ENCODE measurements at regions not wholly inside any gene's neighbourhood (a gene's known extent, or its start where the extent isn't known, plus 50 kb on each side); places are given as distances from the start of the nearest gene placed in this dataset.

GRCh38 chr20:48349656-48350055 lies 478.1 kb downstream of the PREX1 start:
- no peaks in the 10 kb centered on the region for H3K79me2 ChIP-seq (ENCODE audit: control insufficient read depth, insufficient read depth, low read length, poor library complexity)
- no CpG with 5 or more reads among the region's 4 CpGs for WGBS (ENCODE audit: extremely low coverage, insufficient coverage, insufficient read length)
- no peaks in the 10 kb centered on the region for H3K79me1 ChIP-seq (ENCODE audit: low read length)
- H3K14ac ChIP-seq (ENCODE audit: low read length) = no peak overlapping the region
- no peak overlapping the region for H4K12ac ChIP-seq (ENCODE audit: low read depth, low read length)
- no peak overlapping the region for H4K8ac ChIP-seq (ENCODE audit: low read depth, low read length)
- no peak overlapping the region for H4K91ac ChIP-seq (ENCODE audit: low read depth, low read length)
- no peak overlapping the region for H3K23ac ChIP-seq (ENCODE audit: low read length)
- H2BK120ac ChIP-seq (ENCODE audit: insufficient read depth, low read length, poor library complexity) = no peak overlapping the region
- H3K4ac ChIP-seq (ENCODE audit: low read depth, low read length) = no peak overlapping the region
- no peak overlapping the region for H3K4me2 ChIP-seq (ENCODE audit: low read length)
- H3K4me3 ChIP-seq (ENCODE audit: low read depth, low read length) = no peak overlapping the region
- H3K27ac ChIP-seq (ENCODE audit: low read depth, low read length) = no peak overlapping the region
- no peak overlapping the region for H2AFZ ChIP-seq (ENCODE audit: insufficient read depth, low read length, poor library complexity)
- no peaks in the 10 kb centered on the region for H3K36me3 ChIP-seq (ENCODE audit: control insufficient read depth in 1 of 2, insufficient read depth in 2 of 2, low read length in 2 of 2)
- H3K4me1 ChIP-seq (ENCODE audit: control insufficient read depth in 1 of 2, insufficient read depth in 2 of 2, low read length in 2 of 2) = no peaks in the 10 kb centered on the region
- no peaks in the 10 kb centered on the region for H3K27me3 ChIP-seq (ENCODE audit: insufficient read depth, low read length)
- no peak overlapping the region for H2AK5ac ChIP-seq (ENCODE audit: low read length)
- DNase-seq = no peak
- no peak overlapping the region for H3K9ac ChIP-seq (ENCODE audit: low read length)
- H3K18ac ChIP-seq (ENCODE audit: low read length) = no peak overlapping the region
- peaks cover 3% of the 10 kb centered on the region for H3K9me3 ChIP-seq (ENCODE audit: insufficient read depth, low read depth, low read length)
- H2BK12ac ChIP-seq (ENCODE audit: low read length) = no peak overlapping the region
- H2BK5ac ChIP-seq (ENCODE audit: low read depth, low read length, poor library complexity) = no peak overlapping the region

GRCh38 chr20:48348022-48348421 lies 479.8 kb downstream of the PREX1 start:
- Histone ChIP-seq H2AK5ac (ENCODE audit: low read length) (no peak overlapping the region), H3K36me3 (ENCODE audit: control insufficient read depth in 1 of 2, insufficient read depth in 2 of 2, low read length in 2 of 2) (no peaks in the 10 kb centered on the region), H3K4ac (ENCODE audit: low read depth, low read length) (no peak overlapping the region), H4K8ac (ENCODE audit: low read depth, low read length) (no peak overlapping the region), H3K27me3 (ENCODE audit: insufficient read depth, low read length) (no peaks in the 10 kb centered on the region), H2BK12ac (ENCODE audit: low read length) (no peak overlapping the region), H3K4me3 (ENCODE audit: low read depth, low read length) (no peak overlapping the region), H4K12ac (ENCODE audit: low read depth, low read length) (no peak overlapping the region), H2BK120ac (ENCODE audit: insufficient read depth, low read length, poor library complexity) (no peak overlapping the region), H2BK5ac (ENCODE audit: low read depth, low read length, poor library complexity) (no peak overlapping the region), H3K14ac (ENCODE audit: low read length) (no peak overlapping the region), H3K4me2 (ENCODE audit: low read length) (no peak overlapping the region), H3K27ac (ENCODE audit: low read depth, low read length) (no peak overlapping the region), H3K79me2 (ENCODE audit: control insufficient read depth, insufficient read depth, low read length, poor library complexity) (no peaks in the 10 kb centered on the region), H3K9me3 (ENCODE audit: insufficient read depth, low read depth, low read length) (peaks cover 3% of the 10 kb centered on the region), H3K23ac (ENCODE audit: low read length) (no peak overlapping the region), H3K18ac (ENCODE audit: low read length) (no peak overlapping the region), H3K9ac (ENCODE audit: low read length) (no peak overlapping the region), H3K79me1 (ENCODE audit: low read length) (no peaks in the 10 kb centered on the region), H3K4me1 (ENCODE audit: control insufficient read depth in 1 of 2, insufficient read depth in 2 of 2, low read length in 2 of 2) (no peaks in the 10 kb centered on the region), H2AFZ (ENCODE audit: insufficient read depth, low read length, poor library complexity) (no peak overlapping the region), H4K91ac (ENCODE audit: low read depth, low read length) (no peak overlapping the region)
- DNase-seq = no peak
- WGBS (ENCODE audit: extremely low coverage, insufficient coverage, insufficient read length) = no CpG with 5 or more reads among the region's 3 CpGs

- Histone ChIP-seq H4K12ac (ENCODE audit: low read depth, low read length) (no peak overlapping the region), H4K91ac (ENCODE audit: low read depth, low read length) (no peak overlapping the region), H2AFZ (ENCODE audit: insufficient read depth, low read length, poor library complexity) (no peak overlapping the region), H2BK5ac (ENCODE audit: low read depth, low read length, poor library complexity) (no peak overlapping the region), H3K9me3 (ENCODE audit: insufficient read depth, low read depth, low read length) (no peaks in the 10 kb centered on the region), H3K4me1 (ENCODE audit: control insufficient read depth in 1 of 2, insufficient read depth in 2 of 2, low read length in 2 of 2) (peaks cover 0 to 2% of the 10 kb centered on the region in 2 experiments), H3K79me2 (ENCODE audit: control insufficient read depth, insufficient read depth, low read length, poor library complexity) (no peaks in the 10 kb centered on the region), H3K14ac (ENCODE audit: low read length) (no peak overlapping the region), H3K18ac (ENCODE audit: low read length) (no peak overlapping the region), H3K23ac (ENCODE audit: low read length) (no peak overlapping the region), H3K27ac (ENCODE audit: low read depth, low read length) (no peak overlapping the region), H3K36me3 (ENCODE audit: control insufficient read depth in 1 of 2, insufficient read depth in 2 of 2, low read length in 2 of 2) (no peaks in the 10 kb centered on the region), H2AK5ac (ENCODE audit: low read length) (no peak overlapping the region), H3K27me3 (ENCODE audit: insufficient read depth, low read length) (no peaks in the 10 kb centered on the region), H2BK120ac (ENCODE audit: insufficient read depth, low read length, poor library complexity) (no peak overlapping the region), H3K4ac (ENCODE audit: low read depth, low read length) (no peak overlapping the region), H2BK12ac (ENCODE audit: low read length) (no peak overlapping the region), H3K4me3 (ENCODE audit: low read depth, low read length) (no peak overlapping the region), H3K4me2 (ENCODE audit: low read length) (no peak overlapping the region), H3K9ac (ENCODE audit: low read length) (no peak overlapping the region), H3K79me1 (ENCODE audit: low read length) (no peaks in the 10 kb centered on the region), H4K8ac (ENCODE audit: low read depth, low read length) (no peak overlapping the region)
- no CpG with 5 or more reads among the region's 28 CpGs for WGBS (ENCODE audit: extremely low coverage, insufficient coverage, insufficient read length)
- no peak for DNase-seq
Observed at GRCh38 chr20:48342822-48343513, 484.8 kb downstream of the PREX1 start.

- Histone ChIP-seq H2AFZ (ENCODE audit: insufficient read depth, low read length, poor library complexity) (no peak overlapping the region), H3K4me1 (ENCODE audit: control insufficient read depth in 1 of 2, insufficient read depth in 2 of 2, low read length in 2 of 2) (peaks cover 0 to 2% of the 10 kb centered on the region in 2 experiments), H3K4me2 (ENCODE audit: low read length) (no peak overlapping the region), H3K18ac (ENCODE audit: low read length) (no peak overlapping the region), H3K36me3 (ENCODE audit: control insufficient read depth in 1 of 2, insufficient read depth in 2 of 2, low read length in 2 of 2) (no peaks in the 10 kb centered on the region), H3K79me1 (ENCODE audit: low read length) (no peaks in the 10 kb centered on the region), H3K27ac (ENCODE audit: low read depth, low read length) (no peak overlapping the region), H2BK5ac (ENCODE audit: low read depth, low read length, poor library complexity) (no peak overlapping the region), H3K4ac (ENCODE audit: low read depth, low read length) (no peak overlapping the region), H4K12ac (ENCODE audit: low read depth, low read length) (no peak overlapping the region), H2BK12ac (ENCODE audit: low read length) (no peak overlapping the region), H3K79me2 (ENCODE audit: control insufficient read depth, insufficient read depth, low read length, poor library complexity) (no peaks in the 10 kb centered on the region), H4K91ac (ENCODE audit: low read depth, low read length) (no peak overlapping the region), H3K9ac (ENCODE audit: low read length) (no peak overlapping the region), H3K27me3 (ENCODE audit: insufficient read depth, low read length) (no peaks in the 10 kb centered on the region), H3K23ac (ENCODE audit: low read length) (no peak overlapping the region), H4K8ac (ENCODE audit: low read depth, low read length) (no peak overlapping the region), H3K9me3 (ENCODE audit: insufficient read depth, low read depth, low read length) (no peaks in the 10 kb centered on the region), H3K14ac (ENCODE audit: low read length) (no peak overlapping the region), H3K4me3 (ENCODE audit: low read depth, low read length) (no peak overlapping the region), H2BK120ac (ENCODE audit: insufficient read depth, low read length, poor library complexity) (no peak overlapping the region), H2AK5ac (ENCODE audit: low read length) (no peak overlapping the region)
- WGBS (ENCODE audit: extremely low coverage, insufficient coverage, insufficient read length) = no CpG with 5 or more reads among the region's 6 CpGs
- DNase-seq = no peak
Observed at GRCh38 chr20:48340883-48341281, 486.9 kb downstream of the PREX1 start.
